ENCODE measurements at regions not wholly inside any gene's neighbourhood (a gene's known extent, or its start where the extent isn't known, plus 50 kb on each side); places are given as distances from the start of the nearest gene placed in this dataset.

GRCh38 chr22:27269751-27270543 is 531.6 kb downstream of the MN1 start:
- H3K4me1 ChIP-seq = peaks cover 0 to 6% of the 10 kb centered on the region in 2 donors
- no peak for DNase-seq (ENCODE audit: low spot score)
- no peaks in the 10 kb centered on the region for H3K27me3 ChIP-seq
- H3K36me3 ChIP-seq = no peaks in the 10 kb centered on the region
- H3K9me3 ChIP-seq = no peaks in the 10 kb centered on the region
- H3K27ac ChIP-seq = no peak overlapping the region
- H3K4me3 ChIP-seq = no peak overlapping the region
- TF ChIP-seq CTCF (IDR thresholded peaks at IDR 0.05) = no peak

DNA sequence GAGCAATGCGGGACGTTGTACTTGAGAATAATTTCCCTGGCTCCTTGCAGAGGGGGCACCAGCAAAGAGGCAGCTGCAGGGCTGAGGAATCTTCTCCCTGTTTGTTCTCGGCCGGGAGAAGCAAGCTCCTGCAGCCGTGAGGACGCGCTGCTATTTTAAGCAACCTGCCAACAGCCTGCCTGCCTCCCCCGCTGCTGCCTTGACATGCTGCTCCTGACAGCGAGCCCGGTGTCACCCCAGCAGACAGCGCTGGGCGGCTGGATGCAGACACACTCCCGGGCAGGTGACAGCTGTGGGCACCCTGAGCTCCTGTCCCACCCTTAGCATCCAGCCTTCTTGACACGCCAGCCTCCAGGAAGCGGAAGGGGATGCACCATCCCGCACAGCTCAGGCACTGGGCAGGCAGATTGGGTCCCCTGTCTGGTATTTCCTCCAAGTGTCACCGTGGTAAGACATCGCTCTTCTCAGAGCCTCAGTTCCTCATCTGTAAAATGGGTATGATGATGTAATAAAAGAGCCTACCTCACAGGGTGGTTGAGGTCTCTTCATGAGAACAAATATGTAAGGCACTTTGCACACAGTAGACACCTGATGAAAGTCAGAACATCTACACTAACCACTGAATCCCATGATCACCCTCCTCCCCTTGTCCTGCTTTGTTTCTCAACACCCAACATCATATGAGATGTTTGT is 530.6 kb downstream of the MN1 start:
- Histone ChIP-seq H3K36me3 (no peaks in the 10 kb centered on the region), H3K27me3 (no peaks in the 10 kb centered on the region), H3K4me1 (peaks cover 0 to 6% of the 10 kb centered on the region in 2 donors), H3K4me3 (no peak overlapping the region), H3K27ac (no peak overlapping the region), H3K9me3 (no peaks in the 10 kb centered on the region)
- no peak for TF ChIP-seq CTCF (IDR thresholded peaks at IDR 0.05)
- no peak for DNase-seq (ENCODE audit: low spot score)

GRCh38 chr22:27273436-27273835 is 528.1 kb downstream of the MN1 start:
- Histone ChIP-seq H3K27me3 (no peaks in the 10 kb centered on the region), H3K36me3 (no peaks in the 10 kb centered on the region), H3K4me1 (peaks cover 0 to 6% of the 10 kb centered on the region in 2 donors), H3K27ac (no peak overlapping the region), H3K9me3 (peaks cover 0 to 12% of the 10 kb centered on the region in 2 donors), H3K4me3 (no peak overlapping the region)
- TF ChIP-seq CTCF (IDR thresholded peaks at IDR 0.05) = no peak
- no peak for DNase-seq (ENCODE audit: low spot score)

GRCh38 chr22:27273853-27274252 is 527.7 kb downstream of the MN1 start:
- no peaks in the 10 kb centered on the region for H3K27me3 ChIP-seq

GRCh38 chr22:27274770-27275449 is 526.6 kb downstream of the MN1 start:
- Histone ChIP-seq H3K27ac (no peak overlapping the region), H3K9me3 (peaks cover 0 to 12% of the 10 kb centered on the region in 2 donors), H3K36me3 (no peaks in the 10 kb centered on the region), H3K4me1 (peaks cover 0 to 6% of the 10 kb centered on the region in 2 donors), H3K4me3 (no peak overlapping the region), H3K27me3 (no peaks in the 10 kb centered on the region)
- no peak for DNase-seq (ENCODE audit: low spot score)
- TF ChIP-seq CTCF (IDR thresholded peaks at IDR 0.05) = no peak

More at GRCh38 chr22:27273853-27274252, 527.7 kb downstream of the MN1 start:
- Histone ChIP-seq H3K36me3 (no peaks in the 10 kb centered on the region), H3K27ac (no peak overlapping the region), H3K9me3 (peaks cover 0 to 12% of the 10 kb centered on the region in 2 donors), H3K4me1 (peaks cover 0 to 6% of the 10 kb centered on the region in 2 donors), H3K4me3 (no peak overlapping the region)
- no peak for TF ChIP-seq CTCF (IDR thresholded peaks at IDR 0.05)
- DNase-seq (ENCODE audit: low spot score) = no peak

Measured in right atrium auricular region (tissue), 2 donors.